K562 (cell line): ENCODE measurements at regions not wholly inside any gene's neighbourhood (a gene's known extent, or its start where the extent isn't known, plus 50 kb on each side); places are given as distances from the start of the nearest gene placed in this dataset.

ENCODE experiments used
- ATAC-seq: fragments of 200-7000 bp; cut with Tn5 transposase; 3 replicates; pipeline ENCODE4 v1.9.1; 2020; ENCODE audit warnings: moderate library complexity
- BruUV-seq: library from RNA; stranded (reverse); fragments of 400-500 nt; replicated peaks from 2 replicates; lab custom pipeline; 2021; lab: Mats Ljungman, UMichigan
- CTCF ChIA-PET: fragments of 300-600 bp; formaldehyde crosslinking; extraction: SDS; loops from one replicate; lab custom pipeline; 2021; ENCODE audit warnings: low intra/inter-chr PET ratio; lab: Yijun Ruan, JAX
- POLR2A ChIA-PET: fragments of 300-600, 350-650 bp; sonication (Branson Sonifier 250); formaldehyde crosslinking; extraction: SDS; loops from one replicate; lab custom pipeline; 2021; ENCODE audit warnings: antibody characterized with exemption, inconsistent platforms; lab: Yijun Ruan, JAX
- DNase-seq, 4 experiments: peaks; one replicate each; pipeline versions ENCODE4 v3.0.0 to v3.0.0-alpha.2; 2011 to 2018; ENCODE audit warnings: low spot score in 3 of 4, mixed read lengths in 3 of 4; ENCODE audit errors: extremely low read depth in 1 of 4
- FAIRE-seq: peaks from 2 replicates; lab custom pipeline; 2011; peaks lifted over from hg19 to GRCh38; lab: Jason Lieb, UNC
- H2AFZ ChIP-seq: 2 replicates; pipeline ENCODE4 v1.6.0; 2011; ENCODE audit warnings: low read depth, low read length, control low read depth, inconsistent platforms
- H3K27ac ChIP-seq: fragments of 200-600 bp; 3 replicates; pipeline ENCODE4 v1.8.0; 2011; ENCODE audit warnings: low read depth, mild to moderate bottlenecking, control low read depth, inconsistent platforms, low read length, moderate library complexity, mixed read lengths; ENCODE audit errors: extremely low read depth
- H3K27me3 ChIP-seq, 2 experiments: fragments of 300-600 bp in 1 of 2; 2 replicates in 1 of 2; 3 replicates in 1 of 2; pipeline versions ENCODE4 v1.6.0 to v1.8.0; 2011; ENCODE audit warnings: inconsistent platforms in 2 of 2, low read length in 2 of 2, mild to moderate bottlenecking in 1 of 2, mixed read lengths in 1 of 2, moderate library complexity in 1 of 2; ENCODE audit not compliant: control insufficient read depth in 2 of 2, insufficient read depth in 2 of 2
- H3K36me3 ChIP-seq: fragments of 300-600 bp; 3 replicates; pipeline ENCODE4 v1.8.0; 2011; ENCODE audit warnings: mild to moderate bottlenecking, low read length, inconsistent platforms; ENCODE audit not compliant: control insufficient read depth, insufficient read depth
- H3K4me1 ChIP-seq, 2 experiments: fragments of 200-600 bp in 1 of 2; replicated peaks in 1 of 2; 2 replicates in 1 of 2; 3 replicates in 1 of 2; pipeline versions ENCODE4 v1.5.1 to v1.8.0; 2011; ENCODE audit warnings: inconsistent platforms in 2 of 2, low read length in 2 of 2, mild to moderate bottlenecking in 1 of 2, mixed read lengths in 1 of 2, moderate library complexity in 1 of 2; ENCODE audit not compliant: control insufficient read depth in 2 of 2, insufficient read depth in 2 of 2
- H3K4me2 ChIP-seq: 2 replicates; pipeline ENCODE4 v1.6.1; 2011; ENCODE audit warnings: low read length, control low read depth, inconsistent platforms, mixed read lengths; ENCODE audit not compliant: insufficient read depth
- H3K4me3 ChIP-seq: fragments of 200-600 bp; sonication (generic), shearing (Covaris generic); 2 replicates; pipeline ENCODE4 v1.5.1; 2016; ENCODE audit warnings: control low read depth, inconsistent platforms
- H3K79me2 ChIP-seq: fragments of 200-600 bp; 3 replicates; pipeline ENCODE4 v1.8.0; 2011; ENCODE audit warnings: low read length, inconsistent platforms; ENCODE audit not compliant: control insufficient read depth, insufficient read depth
- H3K9ac ChIP-seq, 2 experiments: 2 replicates each; pipeline versions ENCODE4 v1.6.0 to v1.6.1; 2011; ENCODE audit warnings: low read depth in 2 of 2, low read length in 2 of 2, control low read depth in 1 of 2, inconsistent platforms in 1 of 2, mild to moderate bottlenecking in 1 of 2, mixed read lengths in 1 of 2; ENCODE audit not compliant: insufficient read depth in 1 of 2
- H3K9me1 ChIP-seq: one replicate; pipeline ENCODE4 v1.6.0; 2011; ENCODE audit warnings: inconsistent platforms, mild to moderate bottlenecking, low read length, moderate library complexity; ENCODE audit not compliant: control insufficient read depth, insufficient read depth
- H3K9me3 ChIP-seq: replicated peaks from 2 replicates; pipeline ENCODE4 v1.5.1; 2011; ENCODE audit warnings: low read depth, low read length, inconsistent platforms; ENCODE audit not compliant: control insufficient read depth, insufficient read depth
- H4K20me1 ChIP-seq: replicated peaks from 2 replicates; pipeline ENCODE4 v1.6.1; 2011; ENCODE audit warnings: low read length, inconsistent platforms, mixed read lengths; ENCODE audit not compliant: control insufficient read depth, insufficient read depth
- CEBPB ChIP-seq: fragments of 450-650 bp; IDR thresholded peaks from 2 replicates; pipeline ENCODE4 v1.6.1; 2016; ENCODE audit warnings: missing genetic modification characterization, missing compliant biosample characterization
- NUFIP1 ChIP-seq: fragments of 450-650 bp; IDR thresholded peaks from 2 replicates; pipeline ENCODE4 v1.6.1; 2018; ENCODE audit not compliant: partially characterized antibody
- SAFB ChIP-seq: fragments of 200-400 bp; formaldehyde crosslinking; IDR thresholded peaks from 2 replicates; pipeline ENCODE4 v1.6.1; 2017; ENCODE audit warnings: low read depth, low read length, borderline replicate concordance
- SMAD2 ChIP-seq: fragments of 150-350 bp; IDR thresholded peaks from 2 replicates; pipeline ENCODE4 v1.6.1; 2014; ENCODE audit warnings: low read depth, mild to moderate bottlenecking, low read length
- SMAD4 ChIP-seq: fragments of 250-450 bp; sonication (Bioruptor Pico); conservative IDR thresholded peaks from 2 replicates; pipeline ENCODE4 v1.8.0; 2021; ENCODE audit warnings: inconsistent platforms, mild to moderate bottlenecking, moderate library complexity
- TAF1 ChIP-seq: IDR thresholded peaks from 2 replicates; pipeline ENCODE4 v1.6.1; 2011; ENCODE audit warnings: mild to moderate bottlenecking, low read length, moderate library complexity; ENCODE audit not compliant: insufficient read depth, control insufficient read depth, severe bottlenecking; ENCODE audit errors: extremely low read depth
- ZBTB43 ChIP-seq: sonication (generic); formaldehyde crosslinking; IDR thresholded peaks from 2 replicates; pipeline ENCODE4 v1.8.0; 2023; ENCODE audit warnings: mild to moderate bottlenecking, missing genetic modification reagents
- ZNF121 ChIP-seq: sonication (generic); formaldehyde crosslinking; conservative IDR thresholded peaks from 2 replicates; pipeline ENCODE4 v1.8.0; 2022; ENCODE audit warnings: missing genetic modification reagents
- WGBS: fragments of 100-300 bp; shearing (Covaris generic); methylation state at CpG from one replicate; pipeline ENCODE4 v1.1.6; 2016; ENCODE audit warnings: low coverage, mixed read lengths; ENCODE audit not compliant: insufficient coverage; ENCODE audit errors: missing lambda C conversion rate; 5-methylcytosine and 5-hydroxymethylcytosine counted together
- in situ Hi-C: fragments of 300-500 bp; cut with MboI; formaldehyde crosslinking; loops from 4 replicates; pipeline ENCODE4 v1.15.0; 2018; ENCODE audit warnings: inconsistent platforms, mixed read lengths
- intact Hi-C: fragments of 100-400 bp; cut with micrococcal nuclease; formaldehyde crosslinking; loops from 2 replicates; pipeline ENCODE4 v1.14.2; 2022

GRCh38 chr9:73782166-73782565 lies 630.5 kb downstream of the ANXA1 start:
- no peak for ATAC-seq
- no peaks in the 10 kb centered on the region for H3K79me2 ChIP-seq
- H3K4me3 ChIP-seq = no peak overlapping the region
- H3K9ac ChIP-seq = no peak overlapping the region
- no peak overlapping the region for H3K27ac ChIP-seq
- FAIRE-seq = no peak
- in situ Hi-C loops (no loop called here), intact Hi-C loops (no loop called here)
- no TSS peak for BruUV-seq
- H3K4me2 ChIP-seq = no peak overlapping the region
- no peaks in the 10 kb centered on the region for H4K20me1 ChIP-seq
- POLR2A ChIA-PET = no interaction called here
- CTCF ChIA-PET = no interaction called here
- no peaks in the 10 kb centered on the region for H3K27me3 ChIP-seq
- H3K4me1 ChIP-seq = no peaks in the 10 kb centered on the region
- no peaks in the 10 kb centered on the region for H3K9me3 ChIP-seq
- no peaks in the 10 kb centered on the region for H3K36me3 ChIP-seq
- no peak for DNase-seq
- 15% methylated on average over 3 of the region's 3 CpGs for WGBS
- H3K9me1 ChIP-seq = no peaks in the 10 kb centered on the region
- TF ChIP-seq CEBPB (tag) (0 out of 2 replicates have a peak, but pooled peaks have one; percentile 21), SMAD2 (no peak)
- TF ChIP-seq, all 486 proteins: peak for 1
- H2AFZ ChIP-seq = no peak overlapping the region

- Histone ChIP-seq H3K4me2 (no peak overlapping the region), H3K79me2 (no peaks in the 10 kb centered on the region), H3K36me3 (no peaks in the 10 kb centered on the region), H3K9me1 (no peaks in the 10 kb centered on the region), H3K9me3 (no peaks in the 10 kb centered on the region), H3K27ac (no peak overlapping the region), H3K4me3 (no peak overlapping the region), H4K20me1 (no peaks in the 10 kb centered on the region), H2AFZ (no peak overlapping the region), H3K4me1 (no peaks in the 10 kb centered on the region), H3K9ac (no peak overlapping the region), H3K27me3 (no peaks in the 10 kb centered on the region)
- in situ Hi-C loops (no loop called here), intact Hi-C loops (no loop called here)
- FAIRE-seq (no peak), ATAC-seq (no peak), DNase-seq (no peak)
- no TSS peak for BruUV-seq
- no peak for TF ChIP-seq SMAD4 (CRISPR knock-in tag)
- TF ChIP-seq ZBTB43 (CRISPR knock-in tag) = no peak
- TF ChIP-seq TAF1 = no peak
- TF ChIP-seq ZNF121 = no peak
- TF ChIP-seq NUFIP1 = no peak
- no peak for TF ChIP-seq SAFB
- ChIA-PET POLR2A (no interaction called here), CTCF (no interaction called here)
These were observed 647.8 kb downstream of the ANXA1 start for GRCh38 chr9:73799446-73799845.
